ENCODE measurements at regions not wholly inside any gene's neighbourhood (a gene's known extent, or its start where the extent isn't known, plus 50 kb on each side); places are given as distances from the start of the nearest gene placed in this dataset.
A peak's percentile ranks its signal among the peaks of the same experiment; 100 is the strongest.

DNA sequence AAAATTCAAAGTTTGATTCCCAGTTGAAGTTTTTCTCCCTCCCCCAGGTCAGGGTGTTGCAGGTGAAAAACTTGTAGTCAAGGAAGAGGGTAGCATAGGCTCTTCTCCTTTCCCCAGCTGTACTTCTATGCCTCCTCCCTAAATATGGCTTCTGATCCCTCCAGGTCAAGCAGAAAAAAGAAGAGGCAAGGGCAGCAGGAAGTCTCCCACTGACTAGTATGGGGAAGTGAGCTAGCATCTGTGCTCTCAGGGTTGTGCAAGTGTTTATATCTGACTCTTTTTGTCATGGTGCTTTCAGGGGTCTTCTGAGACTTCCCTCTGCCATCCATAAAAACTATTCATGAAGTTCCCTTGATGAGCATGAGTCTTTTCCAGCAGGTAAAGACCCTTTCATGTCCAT, 76.0 kb downstream of the ATPSCKMT start:
- no peak for DNase-seq (ENCODE audit: low spot score)

DNA sequence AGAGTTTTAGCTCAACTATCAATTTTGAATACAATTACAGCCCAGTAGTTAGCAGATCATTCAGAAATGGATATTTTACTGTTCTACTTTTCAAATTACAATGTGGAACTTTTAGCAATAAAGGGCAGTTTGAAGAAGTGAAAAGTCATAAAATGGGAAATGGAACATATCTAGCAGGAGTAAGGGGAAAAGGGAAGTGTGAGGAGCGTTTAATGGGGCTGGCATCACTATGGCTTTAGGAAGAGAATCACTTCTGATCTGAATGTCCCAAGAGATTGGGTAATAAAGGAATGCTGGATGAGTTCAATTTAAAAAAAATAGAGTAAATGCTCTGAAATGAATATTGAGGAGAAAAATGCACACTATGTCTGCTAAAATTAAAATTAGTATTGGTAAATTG, 77.4 kb downstream of the ATPSCKMT start:
- DNase-seq (ENCODE audit: low spot score): no peak

DNA sequence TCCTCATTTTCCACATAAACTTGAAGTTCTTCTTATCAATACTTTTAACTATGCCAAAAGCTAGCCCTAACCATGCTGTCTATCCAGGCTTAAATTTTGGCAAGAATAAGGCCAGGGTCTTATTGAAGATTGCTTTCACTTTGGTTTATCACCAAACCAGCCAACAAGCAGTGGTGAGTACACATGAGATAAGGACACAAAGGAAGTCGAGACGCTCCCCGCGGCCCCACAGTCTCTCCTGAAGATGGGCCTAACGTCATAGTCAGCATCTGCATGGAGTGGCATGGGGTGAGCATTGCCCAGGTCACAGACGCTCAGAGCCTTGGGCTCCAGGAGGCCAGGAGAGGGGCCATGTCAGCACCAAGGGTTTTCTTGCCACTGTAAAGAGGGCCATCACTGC, 80.3 kb downstream of the ATPSCKMT start:
- DNase-seq (ENCODE audit: low spot score): no peak

DNA sequence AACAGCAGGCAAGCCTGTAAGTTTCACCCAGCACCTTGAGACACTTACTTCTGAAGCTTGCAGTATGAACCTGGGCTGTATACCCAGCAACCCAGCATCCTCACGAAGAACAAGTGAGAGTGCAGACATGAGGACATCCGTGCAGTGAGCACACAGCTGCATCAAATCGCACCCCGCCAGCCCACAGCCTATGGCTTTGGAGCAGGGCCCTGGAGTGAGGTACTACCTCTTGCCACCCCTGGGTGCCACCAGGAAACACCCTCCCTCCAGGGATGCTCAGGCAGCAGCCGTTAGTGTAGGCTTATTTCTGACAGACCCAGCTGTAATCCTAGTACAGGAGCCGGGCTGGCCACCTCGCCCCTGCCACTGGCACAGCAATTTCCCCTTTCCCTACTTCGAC, 81.4 kb downstream of the ATPSCKMT start:
- DNase-seq (ENCODE audit: low spot score): no peak

DNA sequence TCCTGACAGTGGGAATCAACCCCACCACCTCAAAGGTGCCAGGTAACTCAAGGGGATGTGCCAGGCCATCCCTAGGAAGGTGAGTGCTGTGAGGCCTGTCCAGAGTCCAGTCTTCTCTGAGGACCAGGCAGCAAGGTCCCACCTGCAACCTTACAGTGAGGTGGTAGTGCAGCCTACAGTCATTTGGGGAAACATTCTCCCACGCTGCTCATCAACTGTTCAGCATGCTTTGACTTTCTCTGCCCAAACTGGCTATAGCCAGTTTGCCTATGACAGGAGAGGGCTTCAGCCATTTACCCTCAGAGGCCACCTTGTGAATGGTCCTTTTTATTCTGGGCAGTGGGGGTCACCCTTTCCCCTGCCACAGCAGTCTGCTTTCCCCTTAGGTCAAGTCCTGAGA, 81.9 kb downstream of the ATPSCKMT start:
- DNase-seq (ENCODE audit: low spot score): no peak

DNA sequence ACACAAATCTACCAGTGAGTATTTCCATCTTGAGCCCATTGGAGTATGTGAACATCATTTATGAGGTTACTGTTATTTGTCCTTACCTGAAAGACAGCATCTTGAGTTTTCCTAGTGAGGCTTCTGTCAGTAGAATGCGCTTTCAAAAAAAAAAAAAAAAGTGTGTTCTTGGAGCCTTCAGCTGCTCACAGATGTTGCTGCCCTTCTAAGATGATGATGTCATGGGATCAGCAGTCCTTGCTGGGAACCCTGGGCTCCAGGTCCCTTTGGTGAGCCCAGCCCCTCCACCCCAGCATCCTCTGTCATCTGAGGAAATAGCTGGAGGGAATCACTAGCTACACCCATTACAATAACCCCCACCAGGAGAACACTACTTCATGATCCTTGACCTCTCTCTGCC, 83.3 kb downstream of the ATPSCKMT start:
- DNase-seq (ENCODE audit: low spot score): no peak

DNA sequence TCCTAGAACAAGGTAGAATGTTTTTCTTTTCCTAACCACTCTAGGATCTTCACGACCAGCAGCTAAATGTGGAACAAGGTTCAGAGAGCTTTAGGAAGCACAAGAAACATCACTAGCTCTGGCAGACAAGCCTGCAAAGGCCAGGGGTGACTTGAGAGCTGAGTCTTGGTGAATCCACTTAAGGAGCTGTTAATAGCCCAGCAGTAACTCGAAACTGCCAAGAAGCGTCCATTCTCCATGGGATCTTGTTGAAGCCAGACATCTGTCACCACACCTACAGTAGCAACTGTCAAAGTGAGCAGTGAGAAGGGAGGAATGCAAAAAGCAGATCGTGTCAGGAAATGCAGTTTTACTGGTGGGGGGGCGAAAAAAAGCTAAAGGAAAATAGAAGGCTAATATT, 87.2 kb downstream of the ATPSCKMT start:
- DNase-seq (ENCODE audit: low spot score): no peak

DNA sequence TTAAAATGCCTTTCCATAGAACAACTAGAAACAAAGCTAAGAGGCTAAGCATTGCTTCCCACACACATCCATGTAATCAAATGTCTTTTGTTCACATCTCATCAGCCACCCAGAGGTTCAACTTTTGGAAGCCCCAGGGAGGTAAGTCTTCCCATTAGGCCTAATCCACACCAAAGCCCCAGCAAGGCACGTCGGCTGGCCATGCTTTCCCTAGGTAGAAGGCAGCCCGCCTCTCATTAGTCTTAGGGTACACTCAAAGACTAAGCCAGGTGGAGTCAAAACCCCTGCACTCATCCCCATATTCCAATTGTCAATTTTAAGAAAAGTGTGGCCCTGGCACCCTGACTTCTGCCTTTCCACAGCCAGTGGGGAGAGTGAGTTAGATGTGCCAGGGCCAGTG, 87.9 kb downstream of the ATPSCKMT start:
- DNase-seq (ENCODE audit: low spot score): no peak

DNA sequence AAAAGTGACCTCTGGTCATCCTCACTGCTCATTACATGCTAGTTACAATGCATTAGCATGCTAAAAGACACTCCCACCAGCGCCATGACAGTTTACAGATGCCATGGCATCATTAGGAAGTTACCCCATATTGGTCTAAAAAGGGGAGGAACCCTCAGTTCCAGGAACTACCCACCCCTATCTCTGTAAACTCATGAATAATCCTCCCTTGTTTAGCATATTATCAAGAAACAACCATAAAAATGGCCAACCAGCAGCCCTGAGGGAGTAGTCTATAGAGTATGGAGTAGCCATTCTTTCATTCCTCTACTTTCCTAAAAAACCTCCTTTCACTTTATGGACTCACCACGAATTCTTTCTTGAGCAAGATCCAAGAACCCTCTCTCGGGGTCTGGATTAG, 89.4 kb downstream of the ATPSCKMT start:
- DNase-seq (ENCODE audit: low spot score): no peak

DNA sequence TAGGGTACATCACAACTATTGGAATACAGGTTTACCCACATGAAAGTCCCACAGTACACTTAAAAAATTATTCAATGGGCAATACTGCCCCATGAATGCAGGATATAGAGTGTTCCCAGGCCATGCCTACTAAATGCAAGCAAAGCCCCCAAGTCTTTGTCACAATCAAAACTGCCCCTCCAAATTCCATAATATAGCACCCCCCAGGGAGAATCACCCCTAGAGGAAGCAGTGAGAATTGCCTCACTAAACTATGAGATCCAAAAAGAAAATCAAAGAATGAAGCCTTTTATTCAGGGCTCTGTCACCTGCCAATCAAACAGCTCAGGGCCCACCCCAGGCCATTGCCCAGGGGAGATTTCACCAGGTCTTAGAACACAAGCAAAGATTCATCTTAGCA, 90.8 kb downstream of the ATPSCKMT start:
- DNase-seq (ENCODE audit: low spot score): no peak

DNA sequence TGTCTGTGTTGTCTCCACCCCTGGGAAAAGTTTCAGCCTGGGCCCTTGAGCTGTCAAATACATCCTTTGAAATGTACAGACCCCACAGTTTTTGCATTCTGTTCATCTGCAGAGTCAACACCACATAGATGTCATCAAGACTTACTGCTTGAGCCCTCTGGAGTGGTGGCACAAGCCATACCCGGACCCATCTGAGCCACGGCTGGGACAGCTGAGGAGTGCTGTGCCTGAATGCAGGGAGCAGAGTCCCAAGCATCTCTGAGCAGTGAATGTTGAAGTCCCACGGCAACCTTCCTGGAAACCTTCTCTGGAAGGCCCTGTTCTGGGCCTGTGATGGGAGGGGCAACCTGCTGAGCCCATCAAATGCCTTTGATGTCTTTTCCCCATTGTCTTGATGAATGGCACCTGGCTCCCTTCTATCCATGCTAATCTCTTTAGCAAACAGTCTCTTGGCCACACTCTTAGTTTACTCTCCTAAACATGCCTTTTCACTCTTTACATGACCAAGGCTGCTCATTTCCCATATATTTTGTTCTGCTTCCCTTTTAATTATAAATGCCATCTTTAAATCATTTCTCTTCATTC, 92.5 kb downstream of the ATPSCKMT start:
- no peak for DNase-seq (ENCODE audit: low spot score)

DNA sequence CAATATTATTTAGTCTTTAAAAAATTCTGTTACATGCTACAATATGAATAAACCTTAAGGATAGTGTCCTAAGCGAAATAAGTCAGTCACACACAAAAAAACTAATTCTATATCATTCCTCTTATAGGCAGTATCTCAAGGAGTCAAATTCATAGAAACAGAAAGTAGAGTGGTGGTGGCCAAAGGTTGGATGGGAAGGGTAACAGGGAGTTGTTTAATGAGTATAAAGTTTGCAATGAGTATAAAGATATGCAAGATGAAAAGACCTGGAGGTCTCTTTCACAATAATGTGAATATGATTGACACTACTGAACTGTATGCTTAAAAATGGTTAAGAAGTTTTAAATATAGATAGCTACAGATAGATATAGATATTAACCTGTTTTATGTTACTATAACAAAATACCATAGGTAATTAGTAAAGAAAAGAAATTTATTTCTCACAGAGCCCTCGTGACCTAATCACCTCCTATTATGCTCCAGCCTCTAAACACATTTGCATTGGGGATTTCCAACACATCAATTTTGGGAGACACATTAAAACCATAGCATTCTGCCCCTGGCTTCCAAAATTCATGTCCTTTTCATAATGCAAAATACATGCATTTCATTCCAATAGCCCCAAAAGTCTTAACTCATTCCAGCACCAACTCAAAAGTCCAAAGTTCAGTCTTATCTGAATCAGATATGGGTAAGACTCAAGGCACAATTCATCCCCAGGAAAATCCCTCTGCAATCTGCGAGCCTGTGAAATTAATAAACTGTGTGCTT, 93.6 kb downstream of the ATPSCKMT start:
- DNase-seq (ENCODE audit: low spot score): no peak

DNA sequence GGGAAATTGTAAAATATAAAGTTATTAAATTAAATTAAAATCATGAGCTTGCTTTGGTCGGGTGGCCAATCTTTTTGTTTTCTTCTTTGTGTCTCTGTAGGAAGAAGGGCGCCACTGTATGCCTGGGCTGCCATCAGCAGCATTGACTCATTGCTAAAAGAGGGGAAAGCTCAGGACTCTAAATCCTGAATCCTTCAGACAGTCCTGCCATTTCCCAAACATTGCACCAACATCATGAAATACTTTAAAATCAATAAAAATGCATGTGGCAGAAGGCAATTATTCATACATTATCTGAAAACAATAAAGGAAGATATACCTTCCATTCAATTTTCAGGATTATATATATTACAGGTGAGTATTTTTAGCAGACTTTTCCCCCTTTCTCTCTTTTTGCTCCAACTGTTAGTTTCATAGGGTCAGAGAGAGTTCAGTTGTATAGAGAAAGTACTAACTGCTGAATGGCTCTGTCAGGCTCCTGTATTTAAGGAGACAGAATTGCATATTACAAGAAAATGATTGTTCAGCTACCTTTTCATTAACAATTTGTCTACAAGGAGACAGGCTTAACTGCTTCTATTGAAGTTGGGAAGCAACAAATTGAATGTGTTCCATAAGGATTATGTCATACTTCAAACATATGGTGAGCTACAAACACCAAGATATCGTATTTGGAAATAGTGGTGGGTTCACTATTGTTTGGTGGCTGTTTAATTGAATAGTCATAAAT, 95.7 kb downstream of the ATPSCKMT start:
- DNase-seq (ENCODE audit: low spot score): no peak

DNA sequence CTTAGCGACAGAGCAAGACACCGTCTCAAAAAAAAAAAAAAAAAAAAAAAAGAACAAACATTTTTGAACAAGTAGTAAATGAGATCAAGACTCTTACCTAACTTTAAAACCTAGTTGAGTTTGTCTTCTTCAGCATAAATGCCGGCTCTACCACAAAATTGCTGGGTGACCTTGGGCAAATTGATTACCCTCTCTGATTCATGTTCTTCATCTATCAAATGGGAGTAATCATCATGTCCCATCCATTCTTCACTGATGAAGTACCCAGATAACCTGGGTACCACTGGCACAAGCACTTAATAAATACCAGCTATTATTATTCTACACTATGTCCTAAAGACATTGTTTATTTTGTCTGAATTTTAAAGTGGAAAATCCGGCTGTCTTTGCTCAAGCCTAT, 96.3 kb downstream of the ATPSCKMT start:
- no peak for DNase-seq (ENCODE audit: low spot score)

DNA sequence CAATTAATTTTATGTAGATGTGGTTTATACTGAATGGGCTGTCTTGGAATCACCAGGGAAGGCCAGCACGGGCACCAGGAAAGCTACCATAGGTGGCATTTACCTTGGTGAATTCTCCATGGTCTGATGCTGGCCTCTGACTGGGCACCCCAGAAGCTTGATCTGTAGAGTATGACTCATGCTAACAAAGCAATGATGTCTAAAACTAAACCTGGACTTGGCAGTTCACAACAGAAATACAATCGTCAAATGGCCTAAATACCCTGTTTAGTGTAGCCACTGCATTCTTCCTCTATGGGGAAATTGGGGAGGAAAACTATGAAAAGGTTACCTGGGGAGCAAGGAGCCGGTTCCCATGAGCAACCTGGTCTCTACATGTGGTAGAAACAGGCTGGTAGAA, 98.0 kb downstream of the ATPSCKMT start:
- DNase-seq (ENCODE audit: low spot score): no peak

DNA sequence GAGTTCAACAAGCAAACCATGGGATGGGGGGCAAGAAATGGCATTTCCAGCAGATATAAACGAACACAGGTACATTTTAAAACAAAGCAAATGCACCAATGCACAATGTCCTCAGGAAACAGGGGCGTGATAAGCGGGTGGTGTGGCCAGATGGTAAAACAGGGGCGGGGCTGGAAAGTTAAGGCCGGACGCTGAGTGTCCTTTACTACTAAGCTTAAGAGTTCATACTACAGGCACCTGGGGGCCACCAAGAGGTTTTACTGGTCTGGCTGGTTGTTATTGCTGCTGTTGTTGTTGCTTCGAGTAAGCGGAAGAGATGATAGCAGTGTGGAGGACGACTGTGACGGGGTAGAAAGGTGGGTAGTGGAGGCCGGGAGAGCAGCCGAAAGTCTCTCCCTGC, 99.8 kb downstream of the ATPSCKMT start:
- DNase-seq (ENCODE audit: low spot score): no peak

DNA sequence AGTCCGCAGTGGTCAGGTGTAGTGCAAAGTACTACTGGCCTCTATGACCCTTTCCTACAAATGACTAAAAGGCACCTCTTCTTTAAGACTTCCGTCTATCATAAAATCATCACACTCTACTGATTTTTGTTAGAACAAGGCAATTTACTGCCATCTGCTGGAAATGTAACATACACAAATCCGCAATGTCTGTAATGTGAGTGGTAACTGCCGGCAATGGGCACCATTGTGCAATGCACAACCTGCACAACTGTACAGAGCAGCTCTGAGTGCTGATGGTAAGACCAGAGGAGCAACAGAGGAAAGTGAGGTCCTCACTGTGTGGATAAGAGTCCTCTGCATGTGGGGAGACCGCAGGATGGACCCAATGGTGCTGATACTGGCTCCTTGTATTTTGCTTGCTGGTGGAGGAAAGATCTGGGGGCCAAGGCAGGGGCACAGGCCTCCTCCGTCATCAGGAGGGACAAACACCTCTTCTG, 103.7 kb downstream of the ATPSCKMT start:
- peak; percentile 80 for DNase-seq (ENCODE audit: low spot score)

DNA sequence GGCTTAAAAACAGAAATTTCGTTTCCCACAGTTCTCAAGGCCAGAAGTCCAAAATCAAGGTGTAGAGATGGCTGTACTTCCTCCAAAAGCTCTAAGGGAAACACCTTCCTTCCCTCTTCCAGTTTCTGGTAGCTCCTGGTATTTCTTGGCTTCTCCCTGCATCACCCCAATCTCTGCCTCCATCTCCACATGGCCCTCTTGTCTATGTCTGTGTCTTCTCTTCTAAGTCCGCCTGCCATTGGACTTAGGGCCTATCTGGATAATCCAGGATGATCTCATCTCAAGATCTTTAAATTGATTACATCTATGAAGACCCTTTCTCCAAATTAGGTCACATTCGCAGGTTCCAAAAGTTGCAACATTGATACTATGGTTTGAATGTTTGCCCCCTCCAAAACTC, 105.6 kb downstream of the ATPSCKMT start:
- no peak for DNase-seq (ENCODE audit: low spot score)

DNA sequence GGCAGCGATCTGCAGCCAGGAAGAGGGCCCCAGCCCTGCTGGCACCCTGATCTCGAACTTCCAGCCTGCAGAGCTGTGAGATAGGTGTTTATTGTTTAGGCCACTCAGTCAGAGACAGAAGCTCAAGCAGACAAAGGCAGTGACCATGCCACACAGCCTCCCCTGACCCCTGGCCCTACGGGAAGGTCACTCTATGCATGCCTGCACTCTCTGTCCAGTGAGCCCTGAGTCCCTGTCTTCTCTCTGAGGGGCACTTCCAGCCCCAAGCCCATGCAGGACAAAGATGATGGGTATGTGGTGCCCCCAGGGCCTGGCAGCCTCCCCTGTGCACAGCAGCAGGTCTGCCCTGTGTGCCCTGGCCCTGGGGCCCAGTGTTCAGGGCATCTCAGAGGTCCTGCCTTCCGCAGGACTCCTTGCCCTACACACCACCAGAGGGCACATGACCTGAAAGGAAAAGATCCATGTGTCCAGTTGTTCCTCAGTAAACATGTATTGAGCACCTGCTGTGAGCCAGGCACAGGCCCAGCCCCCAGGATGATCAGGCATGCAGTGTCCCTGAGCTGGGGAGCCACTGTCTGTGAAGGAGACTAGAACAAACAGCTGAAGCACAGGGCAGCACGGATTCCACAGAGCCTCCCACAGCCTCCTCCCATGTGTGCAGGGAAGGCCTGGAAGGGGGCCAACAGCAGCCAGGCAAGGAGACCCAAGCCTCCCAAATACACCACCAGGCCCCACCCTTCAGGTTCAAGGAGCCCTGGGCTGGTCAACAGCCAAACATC, 109.3 kb downstream of the ATPSCKMT start:
- DNase-seq (ENCODE audit: low spot score): peak; percentile 31

DNA sequence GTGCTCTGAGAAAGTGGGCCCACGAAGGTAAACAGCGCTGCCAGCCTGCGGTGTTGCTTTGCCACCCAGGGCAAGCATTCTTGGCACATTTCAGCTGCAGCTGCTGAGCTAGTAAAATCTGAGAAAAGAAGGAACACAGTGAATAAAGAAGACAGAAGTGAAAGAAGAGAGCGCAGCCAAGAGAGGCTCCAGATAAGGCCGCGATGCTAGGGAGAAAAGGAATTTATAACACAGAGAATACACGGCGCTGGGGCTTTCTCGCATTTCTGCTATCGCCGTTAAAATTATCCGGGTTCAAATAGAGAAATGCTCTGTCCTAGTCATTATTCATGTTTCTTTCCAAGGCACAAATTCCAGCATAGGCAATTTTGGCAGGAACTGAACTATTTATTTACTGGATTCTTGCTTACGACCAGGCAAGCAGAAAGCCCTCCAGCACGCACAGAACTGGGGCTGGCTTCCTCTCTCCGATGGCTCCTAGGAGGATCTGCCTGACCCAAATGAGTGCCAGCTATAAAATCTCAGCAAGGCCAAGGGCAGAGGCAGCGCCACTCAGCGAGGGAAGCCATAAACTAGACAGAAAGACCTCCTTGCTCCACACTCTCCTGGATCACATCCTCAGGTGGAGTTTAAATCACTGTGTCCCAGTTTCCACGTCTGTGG, 111.2 kb downstream of the ATPSCKMT start:
- no peak for DNase-seq (ENCODE audit: low spot score)

DNA sequence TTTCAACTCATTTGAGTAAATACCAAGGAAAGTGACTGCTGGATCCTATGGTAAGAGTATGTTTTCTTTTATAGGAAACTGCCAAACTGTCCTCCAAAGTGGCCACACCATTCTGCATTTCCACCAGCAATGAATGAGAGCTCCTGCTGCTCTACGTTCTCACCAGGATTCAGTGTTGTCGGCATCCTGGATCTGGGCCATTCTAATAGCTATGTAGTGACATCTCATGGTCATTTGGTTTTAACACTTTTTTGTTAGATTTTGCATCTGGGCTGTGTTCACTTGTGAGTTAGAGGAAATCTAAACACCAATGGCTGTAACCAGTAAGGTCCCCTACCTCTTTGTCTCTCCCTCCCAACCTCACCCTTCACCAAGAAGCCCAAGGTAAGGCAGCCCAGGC, 115.9 kb downstream of the ATPSCKMT start:
- no peak for DNase-seq (ENCODE audit: low spot score)

DNA sequence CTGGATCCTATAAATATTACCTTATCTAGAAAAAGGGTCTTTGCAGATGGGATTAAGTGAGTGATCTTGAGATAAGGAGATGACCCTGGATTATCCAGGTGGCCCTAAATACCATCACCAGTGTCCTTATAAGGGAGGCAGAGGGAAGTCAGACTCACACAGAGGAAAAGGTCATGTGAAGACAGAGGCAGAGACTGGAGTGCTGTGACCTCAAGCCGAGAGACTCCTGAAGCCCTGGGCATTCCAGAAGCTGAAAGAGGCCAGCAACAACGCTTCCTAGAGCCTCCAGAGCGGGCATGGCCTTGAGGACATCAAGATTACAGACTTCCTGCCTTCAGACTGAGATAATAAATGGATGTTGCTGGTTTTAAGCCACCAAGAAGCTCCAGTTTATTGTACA, 118.8 kb downstream of the ATPSCKMT start:
- no peak for DNase-seq (ENCODE audit: low spot score)

Measured in H4 (cell line).